SHP77 treated with DMSO at 0.1 percent for 48 hours (cell line): ENCODE measurements at regions not wholly inside any gene's neighbourhood (a gene's known extent, or its start where the extent isn't known, plus 50 kb on each side); places are given as distances from the start of the nearest gene placed in this dataset.
"Not testable (repeated sequence)": the region's sequence is repeated elsewhere in the genome, so short reads cannot be mapped to it uniquely, and the experiment has no call there.

Experiments used
- DNase-seq: peaks from one replicate; lab custom pipeline; 2025; lab: John Stamatoyannopoulos, UW

GRCh38 chr1:163472651-163473248, 151.0 kb downstream of the NUF2 start:
- peak; percentile 81 for DNase-seq

- no peak for DNase-seq
These were observed 155.6 kb downstream of the NUF2 start for GRCh38 chr1:163477276-163477830.

- not testable (repeated sequence) for DNase-seq
These were observed 176.9 kb downstream of the NUF2 start for GRCh38 chr1:163498391-163499330.

GRCh38 chr1:163504331-163504978, 182.7 kb downstream of the NUF2 start:
- no peak for DNase-seq

GRCh38 chr1:163509114-163509513, 187.4 kb downstream of the NUF2 start:
- no peak for DNase-seq

GRCh38 chr1:163512349-163512989, 190.7 kb downstream of the NUF2 start:
- no peak for DNase-seq

- DNase-seq: no peak
These were observed 201.7 kb downstream of the NUF2 start for GRCh38 chr1:163523375-163524029.

GRCh38 chr1:163528710-163529348, 207.1 kb downstream of the NUF2 start:
- peak; percentile 21 for DNase-seq

- DNase-seq: no peak
These were observed 209.6 kb downstream of the NUF2 start for GRCh38 chr1:163531345-163531744.

- DNase-seq: no peak
These were observed 213.6 kb downstream of the NUF2 start for GRCh38 chr1:163535401-163535800.

- DNase-seq: peak; percentile 28
These were observed 214.1 kb downstream of the NUF2 start for GRCh38 chr1:163535807-163536206.

- no peak for DNase-seq
These were observed 216.1 kb downstream of the NUF2 start for GRCh38 chr1:163537809-163538208.

- DNase-seq: no peak
These were observed 216.9 kb downstream of the NUF2 start for GRCh38 chr1:163538667-163539066.

GRCh38 chr1:163540727-163541126, 219.0 kb downstream of the NUF2 start:
- no peak for DNase-seq

- DNase-seq: no peak
These were observed 222.7 kb downstream of the NUF2 start for GRCh38 chr1:163544441-163544840.

GRCh38 chr1:163558162-163558561, 236.4 kb downstream of the NUF2 start:
- no peak for DNase-seq

GRCh38 chr1:163561580-163562295, 240.0 kb downstream of the NUF2 start:
- DNase-seq: peak; percentile 72

- DNase-seq: no peak
These were observed 240.6 kb downstream of the NUF2 start for GRCh38 chr1:163562355-163562754.

- DNase-seq: no peak
These were observed 243.4 kb downstream of the NUF2 start for GRCh38 chr1:163565166-163565565.

- no peak for DNase-seq
These were observed 248.3 kb downstream of the NUF2 start for GRCh38 chr1:163570071-163570470.
